HEK293 (cell line): ENCODE measurements at regions not wholly inside any gene's neighbourhood (a gene's known extent, or its start where the extent isn't known, plus 50 kb on each side); places are given as distances from the start of the nearest gene placed in this dataset.

ENCODE experiments used
- GLIS2 ChIP-seq: fragments of 450-650 bp; formaldehyde crosslinking; IDR thresholded peaks from 2 replicates; pipeline ENCODE4 v1.5.1; 2016; ENCODE audit warnings: missing biosample characterization, missing genetic modification characterization
- HOXA7 ChIP-seq: sonication (generic); formaldehyde crosslinking; IDR thresholded peaks from 2 replicates; pipeline ENCODE4 v1.8.1; 2022; ENCODE audit warnings: missing genetic modification reagents, borderline replicate concordance
- KLF1 ChIP-seq: fragments of 450-650 bp; formaldehyde crosslinking; IDR thresholded peaks from 2 replicates; pipeline ENCODE4 v1.5.1; 2016; ENCODE audit warnings: missing biosample characterization, missing genetic modification characterization
- KLF10 ChIP-seq: fragments of 450-650 bp; IDR thresholded peaks from 2 replicates; pipeline ENCODE4 v1.5.1; 2018; ENCODE audit warnings: missing biosample characterization, mild to moderate bottlenecking, missing genetic modification characterization
- MEIS1 ChIP-seq: sonication (generic); formaldehyde crosslinking; IDR thresholded peaks from 2 replicates; pipeline ENCODE4 v1.8.1; 2022; ENCODE audit warnings: missing genetic modification reagents, mild to moderate bottlenecking, borderline replicate concordance
- MZF1 ChIP-seq: fragments of 450-650 bp; formaldehyde crosslinking; IDR thresholded peaks from 2 replicates; pipeline ENCODE4 v1.5.1; 2017; ENCODE audit warnings: missing biosample characterization, missing genetic modification characterization, borderline replicate concordance
- REST ChIP-seq: fragments of 450-650 bp; formaldehyde crosslinking; IDR thresholded peaks from 2 replicates; pipeline ENCODE4 v1.5.1; 2016; ENCODE audit warnings: missing biosample characterization, missing genetic modification characterization
- ZBTB1 ChIP-seq: fragments of 450-650 bp; formaldehyde crosslinking; IDR thresholded peaks from 2 replicates; pipeline ENCODE4 v1.5.1; 2016; ENCODE audit warnings: missing biosample characterization, missing genetic modification characterization
- ZBTB21 ChIP-seq: fragments of 450-650 bp; formaldehyde crosslinking; IDR thresholded peaks from 2 replicates; pipeline ENCODE4 v1.5.1; 2017; ENCODE audit warnings: missing biosample characterization, missing genetic modification characterization
- ZEB2 ChIP-seq: fragments of 450-650 bp; formaldehyde crosslinking; IDR thresholded peaks from 2 replicates; pipeline ENCODE4 v1.5.1; 2016; ENCODE audit warnings: missing biosample characterization, missing genetic modification characterization
- ZFP69B ChIP-seq: fragments of 450-650 bp; formaldehyde crosslinking; IDR thresholded peaks from 2 replicates; pipeline ENCODE4 v1.5.1; 2016; ENCODE audit warnings: missing biosample characterization, missing genetic modification characterization
- ZNF155 ChIP-seq: fragments of 450-650 bp; formaldehyde crosslinking; IDR thresholded peaks from 2 replicates; pipeline ENCODE4 v1.5.1; 2016; ENCODE audit warnings: missing biosample characterization, missing genetic modification characterization
- ZNF19 ChIP-seq: fragments of 450-650 bp; formaldehyde crosslinking; IDR thresholded peaks from 2 replicates; pipeline ENCODE4; 2016; ENCODE audit warnings: missing biosample characterization, missing genetic modification characterization, low read depth
- ZNF239 ChIP-seq: fragments of 450-650 bp; formaldehyde crosslinking; IDR thresholded peaks from 2 replicates; pipeline ENCODE4 v1.5.1; 2016; ENCODE audit warnings: missing biosample characterization, missing genetic modification characterization
- ZNF26 ChIP-seq: fragments of 450-650 bp; formaldehyde crosslinking; IDR thresholded peaks from 2 replicates; pipeline ENCODE4 v1.5.1; 2016; ENCODE audit warnings: missing biosample characterization, missing genetic modification characterization
- ZNF341 ChIP-seq: fragments of 450-650 bp; formaldehyde crosslinking; IDR thresholded peaks from 2 replicates; pipeline ENCODE4; 2016; ENCODE audit warnings: low read depth, missing biosample characterization, missing genetic modification characterization
- ZNF354C ChIP-seq: fragments of 450-650 bp; formaldehyde crosslinking; IDR thresholded peaks from 2 replicates; pipeline ENCODE4 v1.5.1; 2016; ENCODE audit warnings: missing biosample characterization, missing genetic modification characterization, low read depth, borderline replicate concordance
- ZNF366 ChIP-seq: fragments of 450-650 bp; formaldehyde crosslinking; conservative IDR thresholded peaks from 2 replicates; pipeline ENCODE4 v1.5.1; 2016; ENCODE audit warnings: missing biosample characterization, missing genetic modification characterization
- ZNF404 ChIP-seq: fragments of 450-650 bp; formaldehyde crosslinking; IDR thresholded peaks from 2 replicates; pipeline ENCODE4 v1.5.1; 2017; ENCODE audit warnings: missing biosample characterization, missing genetic modification characterization
- ZNF473 ChIP-seq: fragments of 450-650 bp; formaldehyde crosslinking; IDR thresholded peaks from 2 replicates; pipeline ENCODE4 v1.5.1; 2017; ENCODE audit warnings: missing biosample characterization, missing genetic modification characterization
- ZNF48 ChIP-seq: fragments of 450-650 bp; formaldehyde crosslinking; IDR thresholded peaks from 2 replicates; pipeline ENCODE4 v1.5.1; 2016; ENCODE audit warnings: missing biosample characterization, missing genetic modification characterization
- ZNF514 ChIP-seq: fragments of 450-650 bp; formaldehyde crosslinking; IDR thresholded peaks from 2 replicates; pipeline ENCODE4 v1.5.1; 2016; ENCODE audit warnings: missing biosample characterization, missing genetic modification characterization
- ZNF529 ChIP-seq: fragments of 450-650 bp; formaldehyde crosslinking; IDR thresholded peaks from 2 replicates; pipeline ENCODE4 v1.5.1; 2017; ENCODE audit warnings: missing genetic modification characterization, missing biosample characterization; ENCODE audit not compliant: insufficient replicate concordance
- ZNF548 ChIP-seq: fragments of 450-650 bp; formaldehyde crosslinking; IDR thresholded peaks from 2 replicates; pipeline ENCODE4 v1.5.1; 2016; ENCODE audit warnings: missing biosample characterization, missing genetic modification characterization
- ZNF623 ChIP-seq: fragments of 450-650 bp; formaldehyde crosslinking; IDR thresholded peaks from 2 replicates; pipeline ENCODE4 v1.5.1; 2016; ENCODE audit warnings: missing biosample characterization, missing genetic modification characterization
- ZNF629 ChIP-seq: fragments of 450-650 bp; formaldehyde crosslinking; IDR thresholded peaks from 2 replicates; pipeline ENCODE4 v1.5.1; 2017; ENCODE audit warnings: missing biosample characterization, missing genetic modification characterization
- ZNF747 ChIP-seq: fragments of 450-650 bp; formaldehyde crosslinking; IDR thresholded peaks from 2 replicates; pipeline ENCODE4 v1.5.1; 2016; ENCODE audit warnings: missing biosample characterization, missing genetic modification characterization
- ZSCAN30 ChIP-seq: fragments of 450-650 bp; IDR thresholded peaks from 2 replicates; pipeline ENCODE4 v1.5.1; 2018; ENCODE audit warnings: missing biosample characterization, mild to moderate bottlenecking, missing genetic modification characterization, moderate library complexity
- TF ChIP-seq, protein P1 (sequence below): fragments of 450-650 bp; formaldehyde crosslinking; IDR thresholded peaks from 2 replicates; pipeline ENCODE4 v1.5.1; 2017; ENCODE audit warnings: missing biosample characterization, missing genetic modification characterization
- TF ChIP-seq, protein P2 (sequence below): fragments of 450-650 bp; formaldehyde crosslinking; IDR thresholded peaks from 2 replicates; pipeline ENCODE4 v1.5.1; 2017; ENCODE audit warnings: missing biosample characterization, mild to moderate bottlenecking, missing genetic modification characterization, moderate library complexity
- TF ChIP-seq, protein P3 (sequence below): fragments of 450-650 bp; formaldehyde crosslinking; IDR thresholded peaks from 2 replicates; pipeline ENCODE4 v1.5.1; 2017; ENCODE audit warnings: missing biosample characterization, missing genetic modification characterization

- TF ChIP-seq, protein P1, sequence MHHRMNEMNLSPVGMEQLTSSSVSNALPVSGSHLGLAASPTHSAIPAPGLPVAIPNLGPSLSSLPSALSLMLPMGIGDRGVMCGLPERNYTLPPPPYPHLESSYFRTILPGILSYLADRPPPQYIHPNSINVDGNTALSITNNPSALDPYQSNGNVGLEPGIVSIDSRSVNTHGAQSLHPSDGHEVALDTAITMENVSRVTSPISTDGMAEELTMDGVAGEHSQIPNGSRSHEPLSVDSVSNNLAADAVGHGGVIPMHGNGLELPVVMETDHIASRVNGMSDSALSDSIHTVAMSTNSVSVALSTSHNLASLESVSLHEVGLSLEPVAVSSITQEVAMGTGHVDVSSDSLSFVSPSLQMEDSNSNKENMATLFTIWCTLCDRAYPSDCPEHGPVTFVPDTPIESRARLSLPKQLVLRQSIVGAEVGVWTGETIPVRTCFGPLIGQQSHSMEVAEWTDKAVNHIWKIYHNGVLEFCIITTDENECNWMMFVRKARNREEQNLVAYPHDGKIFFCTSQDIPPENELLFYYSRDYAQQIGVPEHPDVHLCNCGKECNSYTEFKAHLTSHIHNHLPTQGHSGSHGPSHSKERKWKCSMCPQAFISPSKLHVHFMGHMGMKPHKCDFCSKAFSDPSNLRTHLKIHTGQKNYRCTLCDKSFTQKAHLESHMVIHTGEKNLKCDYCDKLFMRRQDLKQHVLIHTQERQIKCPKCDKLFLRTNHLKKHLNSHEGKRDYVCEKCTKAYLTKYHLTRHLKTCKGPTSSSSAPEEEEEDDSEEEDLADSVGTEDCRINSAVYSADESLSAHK = no peak
- TF ChIP-seq ZNF354C (tag by site-specific recombination) (no peak), ZNF366 (tag by site-specific recombination) (peak; percentile 78), KLF10 (tag by site-specific recombination) (peak; percentile 51; the same call in 1 of the 2 replicates), ZSCAN30 (tag by site-specific recombination) (peak; percentile 93; the same call in 1 of the 2 replicates), KLF1 (no peak), ZNF473 (tag by site-specific recombination) (no peak), ZNF404 (no peak), ZNF341 (tag by site-specific recombination) (no peak), MZF1 (tag by site-specific recombination) (no peak; the same call in 1 of the 2 replicates), ZNF155 (tag by site-specific recombination) (no peak), ZBTB1 (tag by site-specific recombination) (no peak), ZNF529 (no peak), ZNF623 (tag by site-specific recombination) (no peak), ZNF548 (no peak), ZNF26 (no peak), ZEB2 (tag by site-specific recombination) (peak; percentile 13; the same call in 1 of the 2 replicates), ZNF747 (tag by site-specific recombination) (no peak), ZNF48 (tag by site-specific recombination) (no peak), ZNF19 (tag by site-specific recombination) (no peak), HOXA7 (CRISPR knock-in tag) (no peak), ZFP69B (tag by site-specific recombination) (no peak), ZBTB21 (tag by site-specific recombination) (no peak), MEIS1 (CRISPR knock-in tag) (no peak), GLIS2 (tag by site-specific recombination) (no peak), ZNF514 (no peak), REST (tag by site-specific recombination) (peak; percentile 95), ZNF239 (tag by site-specific recombination) (no peak), ZNF629 (tag by site-specific recombination) (peak; percentile 52)
- TF ChIP-seq, protein P2, sequence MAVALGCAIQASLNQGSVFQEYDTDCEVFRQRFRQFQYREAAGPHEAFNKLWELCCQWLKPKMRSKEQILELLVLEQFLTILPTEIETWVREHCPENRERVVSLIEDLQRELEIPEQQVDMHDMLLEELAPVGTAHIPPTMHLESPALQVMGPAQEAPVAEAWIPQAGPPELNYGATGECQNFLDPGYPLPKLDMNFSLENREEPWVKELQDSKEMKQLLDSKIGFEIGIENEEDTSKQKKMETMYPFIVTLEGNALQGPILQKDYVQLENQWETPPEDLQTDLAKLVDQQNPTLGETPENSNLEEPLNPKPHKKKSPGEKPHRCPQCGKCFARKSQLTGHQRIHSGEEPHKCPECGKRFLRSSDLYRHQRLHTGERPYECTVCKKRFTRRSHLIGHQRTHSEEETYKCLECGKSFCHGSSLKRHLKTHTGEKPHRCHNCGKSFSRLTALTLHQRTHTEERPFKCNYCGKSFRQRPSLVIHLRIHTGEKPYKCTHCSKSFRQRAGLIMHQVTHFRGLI (tag by site-specific recombination) = no peak
- TF ChIP-seq, protein P3, sequence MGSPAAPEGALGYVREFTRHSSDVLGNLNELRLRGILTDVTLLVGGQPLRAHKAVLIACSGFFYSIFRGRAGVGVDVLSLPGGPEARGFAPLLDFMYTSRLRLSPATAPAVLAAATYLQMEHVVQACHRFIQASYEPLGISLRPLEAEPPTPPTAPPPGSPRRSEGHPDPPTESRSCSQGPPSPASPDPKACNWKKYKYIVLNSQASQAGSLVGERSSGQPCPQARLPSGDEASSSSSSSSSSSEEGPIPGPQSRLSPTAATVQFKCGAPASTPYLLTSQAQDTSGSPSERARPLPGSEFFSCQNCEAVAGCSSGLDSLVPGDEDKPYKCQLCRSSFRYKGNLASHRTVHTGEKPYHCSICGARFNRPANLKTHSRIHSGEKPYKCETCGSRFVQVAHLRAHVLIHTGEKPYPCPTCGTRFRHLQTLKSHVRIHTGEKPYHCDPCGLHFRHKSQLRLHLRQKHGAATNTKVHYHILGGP (tag by site-specific recombination) = no peak
Measured at GRCh38 chr6:28802417-28803336, 121.1 kb downstream of the TRIM27 start (continued).
